Neural cell (in vitro differentiated cells): ENCODE measurements at regions not wholly inside any gene's neighbourhood (a gene's known extent, or its start where the extent isn't known, plus 50 kb on each side); places are given as distances from the start of the nearest gene placed in this dataset.

ENCODE experiments used
- H2AFZ ChIP-seq: fragments of 200-600, 300-800 bp; sonication (generic), shearing (Covaris generic); 2 replicates; pipeline ENCODE4 v1.6.0; 2014; ENCODE audit warnings: low read depth, mild to moderate bottlenecking, antibody characterized with exemption, low read length, moderate library complexity
- H3F3A ChIP-seq: fragments of 200-600 bp; shearing (Covaris generic); 2 replicates; pipeline ENCODE4 v1.6.1; 2016; ENCODE audit warnings: mild to moderate bottlenecking, moderate library complexity, mixed read lengths, antibody characterized with exemption, low read length; ENCODE audit not compliant: insufficient read depth, poor library complexity, severe bottlenecking
- H3K27ac ChIP-seq: fragments of 200-600, 300-800 bp; sonication (generic), shearing (Covaris generic); 2 replicates; pipeline ENCODE4 v1.5.1; 2014; ENCODE audit warnings: mild to moderate bottlenecking, low read length, moderate library complexity
- H3K27me3 ChIP-seq: fragments of 300-800, 200-600 bp; sonication (generic), shearing (Covaris generic); 2 replicates; pipeline ENCODE4 v1.6.0; 2014; ENCODE audit warnings: mild to moderate bottlenecking, low read depth, low read length, moderate library complexity; ENCODE audit not compliant: insufficient read depth
- H3K36me3 ChIP-seq: fragments of 300-800, 200-600 bp; sonication (generic), shearing (Covaris generic); 2 replicates; pipeline ENCODE4 v1.5.1; 2014; ENCODE audit warnings: mild to moderate bottlenecking, antibody characterized with exemption, low read length, moderate library complexity; ENCODE audit not compliant: insufficient read depth
- H3K4me2 ChIP-seq: fragments of 300-800, 200-600 bp; sonication (generic), shearing (Covaris generic); 2 replicates; pipeline ENCODE4 v1.6.0; 2014; ENCODE audit warnings: mild to moderate bottlenecking, low read length
- H3K4me3 ChIP-seq: fragments of 300-800, 200-600 bp; sonication (generic), shearing (Covaris generic); 2 replicates; pipeline ENCODE4 v1.5.1; 2014; ENCODE audit warnings: mild to moderate bottlenecking, low read length, moderate library complexity
- H3K79me2 ChIP-seq: fragments of 200-600 bp; shearing (Covaris generic); replicated peaks from 2 replicates; pipeline ENCODE4 v1.6.0; 2014; ENCODE audit warnings: mild to moderate bottlenecking, low read length, moderate library complexity; ENCODE audit not compliant: insufficient read depth
- H3K9ac ChIP-seq: fragments of 300-800, 200-600 bp; sonication (generic), shearing (Covaris generic); 2 replicates; pipeline ENCODE4 v1.6.1; 2016; ENCODE audit warnings: mild to moderate bottlenecking, low read length, mixed read lengths
- H3K9me2 ChIP-seq: fragments of 200-600 bp; shearing (Covaris generic); 2 replicates; pipeline ENCODE4 v1.6.1; 2016; ENCODE audit warnings: mild to moderate bottlenecking, low read length, mixed read lengths; ENCODE audit not compliant: insufficient read depth
- H3K9me3 ChIP-seq: fragments of 200-600, 300-800 bp; sonication (generic), shearing (Covaris generic); 2 replicates; pipeline ENCODE4 v1.6.1; 2016; ENCODE audit warnings: mild to moderate bottlenecking, mixed run types, low read length, moderate library complexity, mixed read lengths
- H4K20me1 ChIP-seq: fragments of 200-600 bp; shearing (Covaris generic); 2 replicates; pipeline ENCODE4 v1.6.1; 2016; ENCODE audit warnings: mild to moderate bottlenecking, mixed run types; ENCODE audit not compliant: insufficient read depth
- EP300 ChIP-seq: fragments of 450-650 bp; conservative IDR thresholded peaks from 2 replicates; pipeline ENCODE4 v1.6.1; 2014; ENCODE audit warnings: antibody characterized with exemption, mild to moderate bottlenecking, moderate library complexity; ENCODE audit not compliant: poor library complexity, severe bottlenecking
- EZH2 ChIP-seq: fragments of 200-600, 300-800 bp; shearing (Covaris generic), sonication (generic); IDR thresholded peaks from 2 replicates; pipeline ENCODE4 v1.6.1; 2014; ENCODE audit warnings: antibody characterized with exemption, low read length, borderline replicate concordance, mild to moderate bottlenecking; ENCODE audit not compliant: insufficient read depth, poor library complexity, severe bottlenecking
- MXI1 ChIP-seq: fragments of 450-650 bp; conservative IDR thresholded peaks from 2 replicates; pipeline ENCODE4 v1.6.1; 2014; ENCODE audit warnings: antibody characterized with exemption, mild to moderate bottlenecking; ENCODE audit not compliant: poor library complexity, severe bottlenecking
- POLR2AphosphoS5 ChIP-seq: IDR thresholded peaks from 2 replicates; pipeline ENCODE4 v1.6.1; 2012
- SMC3 ChIP-seq: fragments of 450-650 bp; conservative IDR thresholded peaks from 2 replicates; pipeline ENCODE4 v1.6.1; 2014; ENCODE audit warnings: antibody characterized with exemption, mild to moderate bottlenecking, moderate library complexity; ENCODE audit not compliant: poor library complexity
- TAF1 ChIP-seq: IDR thresholded peaks from 2 replicates; pipeline ENCODE4 v1.6.1; 2012; ENCODE audit warnings: low read depth
- TF ChIP-seq, protein P1 (sequence below): fragments of 450-650 bp; IDR thresholded peaks from 2 replicates; pipeline ENCODE4 v1.5.1; 2014; ENCODE audit warnings: antibody characterized with exemption, mild to moderate bottlenecking, moderate library complexity; ENCODE audit not compliant: poor library complexity, severe bottlenecking
- TF ChIP-seq, protein P2 (sequence below): IDR thresholded peaks from 2 replicates; pipeline ENCODE4 v1.6.1; 2012; ENCODE audit warnings: borderline replicate concordance

DNA sequence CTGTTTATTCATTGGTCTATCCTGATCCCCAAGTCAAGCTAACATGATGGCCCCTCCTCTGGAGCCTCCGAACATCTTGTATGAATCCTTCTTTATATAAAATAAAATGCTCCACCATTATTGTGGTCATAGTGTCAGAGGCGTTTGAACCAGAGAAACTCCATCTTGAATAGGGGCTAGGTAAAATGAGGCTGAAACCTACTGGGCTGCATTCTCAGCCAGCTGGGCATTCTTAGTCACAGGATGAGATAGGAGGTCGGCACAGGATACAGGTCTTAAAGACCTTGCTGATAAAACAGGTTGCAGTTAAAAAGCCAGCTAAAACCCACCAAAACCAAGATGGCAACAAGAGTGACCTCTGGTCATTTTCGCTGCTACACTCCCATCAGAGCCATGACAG, 905.8 kb upstream of the AUTS2 start:
- Histone ChIP-seq H3K9ac (no peak overlapping the region), H3K9me3 (no peaks in the 10 kb centered on the region), H3K9me2 (no peaks in the 10 kb centered on the region), H3K36me3 (no peaks in the 10 kb centered on the region), H3K79me2 (no peaks in the 10 kb centered on the region), H4K20me1 (no peaks in the 10 kb centered on the region), H3F3A (no peaks in the 10 kb centered on the region), H3K4me2 (no peak overlapping the region), H3K27ac (no peak overlapping the region), H3K4me3 (no peak overlapping the region), H2AFZ (no peak overlapping the region), H3K27me3 (no peaks in the 10 kb centered on the region)
- TF ChIP-seq, protein P1, sequence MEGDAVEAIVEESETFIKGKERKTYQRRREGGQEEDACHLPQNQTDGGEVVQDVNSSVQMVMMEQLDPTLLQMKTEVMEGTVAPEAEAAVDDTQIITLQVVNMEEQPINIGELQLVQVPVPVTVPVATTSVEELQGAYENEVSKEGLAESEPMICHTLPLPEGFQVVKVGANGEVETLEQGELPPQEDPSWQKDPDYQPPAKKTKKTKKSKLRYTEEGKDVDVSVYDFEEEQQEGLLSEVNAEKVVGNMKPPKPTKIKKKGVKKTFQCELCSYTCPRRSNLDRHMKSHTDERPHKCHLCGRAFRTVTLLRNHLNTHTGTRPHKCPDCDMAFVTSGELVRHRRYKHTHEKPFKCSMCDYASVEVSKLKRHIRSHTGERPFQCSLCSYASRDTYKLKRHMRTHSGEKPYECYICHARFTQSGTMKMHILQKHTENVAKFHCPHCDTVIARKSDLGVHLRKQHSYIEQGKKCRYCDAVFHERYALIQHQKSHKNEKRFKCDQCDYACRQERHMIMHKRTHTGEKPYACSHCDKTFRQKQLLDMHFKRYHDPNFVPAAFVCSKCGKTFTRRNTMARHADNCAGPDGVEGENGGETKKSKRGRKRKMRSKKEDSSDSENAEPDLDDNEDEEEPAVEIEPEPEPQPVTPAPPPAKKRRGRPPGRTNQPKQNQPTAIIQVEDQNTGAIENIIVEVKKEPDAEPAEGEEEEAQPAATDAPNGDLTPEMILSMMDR = no peak
- TF ChIP-seq TAF1 (no peak), POLR2AphosphoS5 (no peak)

DNA sequence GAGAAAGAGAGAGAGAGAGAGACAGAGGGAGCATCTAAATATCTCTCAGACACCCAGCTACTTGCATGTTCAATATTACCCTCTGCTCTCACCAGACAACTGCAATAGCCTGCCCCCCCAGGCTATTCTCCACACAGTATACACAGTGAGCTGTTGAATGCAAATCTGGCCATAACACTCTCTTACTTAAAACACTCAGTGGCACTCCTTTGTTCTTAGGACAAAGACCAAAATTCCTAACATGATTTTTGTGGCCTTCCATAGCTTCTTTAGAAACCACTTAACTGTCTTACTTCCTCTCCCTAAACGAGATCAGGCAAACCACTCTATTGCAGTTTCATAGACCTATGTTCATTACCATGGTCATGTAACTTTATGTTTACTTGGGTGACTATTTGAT, 903.6 kb upstream of the AUTS2 start:
- H3K27me3 ChIP-seq = no peaks in the 10 kb centered on the region
- no peaks in the 10 kb centered on the region for H3K79me2 ChIP-seq
- H3K9me2 ChIP-seq = no peaks in the 10 kb centered on the region
- H3K9me3 ChIP-seq = no peaks in the 10 kb centered on the region
- H3K4me2 ChIP-seq = no peak overlapping the region
- no peaks in the 10 kb centered on the region for H3F3A ChIP-seq
- TF ChIP-seq SMC3 (no peak), POLR2AphosphoS5 (no peak), EP300 (no peak), MXI1 (no peak), EZH2 (no peak), TAF1 (no peak)
- TF ChIP-seq, protein P1 = no peak
- TF ChIP-seq, protein P2, sequence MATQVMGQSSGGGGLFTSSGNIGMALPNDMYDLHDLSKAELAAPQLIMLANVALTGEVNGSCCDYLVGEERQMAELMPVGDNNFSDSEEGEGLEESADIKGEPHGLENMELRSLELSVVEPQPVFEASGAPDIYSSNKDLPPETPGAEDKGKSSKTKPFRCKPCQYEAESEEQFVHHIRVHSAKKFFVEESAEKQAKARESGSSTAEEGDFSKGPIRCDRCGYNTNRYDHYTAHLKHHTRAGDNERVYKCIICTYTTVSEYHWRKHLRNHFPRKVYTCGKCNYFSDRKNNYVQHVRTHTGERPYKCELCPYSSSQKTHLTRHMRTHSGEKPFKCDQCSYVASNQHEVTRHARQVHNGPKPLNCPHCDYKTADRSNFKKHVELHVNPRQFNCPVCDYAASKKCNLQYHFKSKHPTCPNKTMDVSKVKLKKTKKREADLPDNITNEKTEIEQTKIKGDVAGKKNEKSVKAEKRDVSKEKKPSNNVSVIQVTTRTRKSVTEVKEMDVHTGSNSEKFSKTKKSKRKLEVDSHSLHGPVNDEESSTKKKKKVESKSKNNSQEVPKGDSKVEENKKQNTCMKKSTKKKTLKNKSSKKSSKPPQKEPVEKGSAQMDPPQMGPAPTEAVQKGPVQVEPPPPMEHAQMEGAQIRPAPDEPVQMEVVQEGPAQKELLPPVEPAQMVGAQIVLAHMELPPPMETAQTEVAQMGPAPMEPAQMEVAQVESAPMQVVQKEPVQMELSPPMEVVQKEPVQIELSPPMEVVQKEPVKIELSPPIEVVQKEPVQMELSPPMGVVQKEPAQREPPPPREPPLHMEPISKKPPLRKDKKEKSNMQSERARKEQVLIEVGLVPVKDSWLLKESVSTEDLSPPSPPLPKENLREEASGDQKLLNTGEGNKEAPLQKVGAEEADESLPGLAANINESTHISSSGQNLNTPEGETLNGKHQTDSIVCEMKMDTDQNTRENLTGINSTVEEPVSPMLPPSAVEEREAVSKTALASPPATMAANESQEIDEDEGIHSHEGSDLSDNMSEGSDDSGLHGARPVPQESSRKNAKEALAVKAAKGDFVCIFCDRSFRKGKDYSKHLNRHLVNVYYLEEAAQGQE = no peak
- H3K4me3 ChIP-seq = no peak overlapping the region
- H4K20me1 ChIP-seq = no peaks in the 10 kb centered on the region
- no peak overlapping the region for H3K9ac ChIP-seq
- H3K36me3 ChIP-seq = no peaks in the 10 kb centered on the region
- H2AFZ ChIP-seq = no peak overlapping the region
- no peak overlapping the region for H3K27ac ChIP-seq
